ENCODE measurements at regions not wholly inside any gene's neighbourhood (a gene's known extent, or its start where the extent isn't known, plus 50 kb on each side); places are given as distances from the start of the nearest gene placed in this dataset.

DNA sequence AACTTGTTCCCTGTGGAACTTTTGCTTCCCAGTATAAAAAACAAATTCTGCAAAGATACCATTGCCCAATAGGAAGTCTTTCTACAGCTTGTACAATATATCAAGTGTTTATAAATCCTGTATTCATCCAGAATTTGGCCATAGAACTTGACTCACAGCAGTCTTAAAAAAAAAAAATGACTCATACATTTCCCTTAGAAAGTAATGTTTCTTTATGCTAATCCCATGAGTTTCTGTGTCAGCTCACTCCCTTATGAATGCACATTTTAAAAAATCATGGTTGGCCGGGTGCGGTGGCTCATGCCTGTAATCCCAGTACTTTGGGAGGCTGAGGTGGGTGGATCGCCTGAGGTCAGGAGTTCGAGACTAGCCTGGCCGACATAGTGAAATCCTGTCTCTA is 89.3 kb upstream of the DMRT1 start:
- TF ChIP-seq, protein P1, sequence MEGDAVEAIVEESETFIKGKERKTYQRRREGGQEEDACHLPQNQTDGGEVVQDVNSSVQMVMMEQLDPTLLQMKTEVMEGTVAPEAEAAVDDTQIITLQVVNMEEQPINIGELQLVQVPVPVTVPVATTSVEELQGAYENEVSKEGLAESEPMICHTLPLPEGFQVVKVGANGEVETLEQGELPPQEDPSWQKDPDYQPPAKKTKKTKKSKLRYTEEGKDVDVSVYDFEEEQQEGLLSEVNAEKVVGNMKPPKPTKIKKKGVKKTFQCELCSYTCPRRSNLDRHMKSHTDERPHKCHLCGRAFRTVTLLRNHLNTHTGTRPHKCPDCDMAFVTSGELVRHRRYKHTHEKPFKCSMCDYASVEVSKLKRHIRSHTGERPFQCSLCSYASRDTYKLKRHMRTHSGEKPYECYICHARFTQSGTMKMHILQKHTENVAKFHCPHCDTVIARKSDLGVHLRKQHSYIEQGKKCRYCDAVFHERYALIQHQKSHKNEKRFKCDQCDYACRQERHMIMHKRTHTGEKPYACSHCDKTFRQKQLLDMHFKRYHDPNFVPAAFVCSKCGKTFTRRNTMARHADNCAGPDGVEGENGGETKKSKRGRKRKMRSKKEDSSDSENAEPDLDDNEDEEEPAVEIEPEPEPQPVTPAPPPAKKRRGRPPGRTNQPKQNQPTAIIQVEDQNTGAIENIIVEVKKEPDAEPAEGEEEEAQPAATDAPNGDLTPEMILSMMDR (IDR thresholded peaks at IDR 0.05), result no peak
- TF ChIP-seq ZFX (IDR thresholded peaks at IDR 0.05; ENCODE audit: borderline replicate concordance), result no peak

Data from 22Rv1 (cell line).